ENCODE measurements at regions not wholly inside any gene's neighbourhood (a gene's known extent, or its start where the extent isn't known, plus 50 kb on each side); places are given as distances from the start of the nearest gene placed in this dataset.

GRCh38 chr3:48092270-48092669, 76.1 kb upstream of the MAP4 start:
- TF ChIP-seq RCOR1 (IDR thresholded peaks at IDR 0.05; ENCODE audit: insufficient replicate concordance, low read length) (no peak), CEBPB (IDR thresholded peaks at IDR 0.05; ENCODE audit: low read depth, low read length) (peak; percentile 43; the same call in 1 of the 2 replicates), CTCF (conservative IDR thresholded peaks at IDR 0.05; ENCODE audit: low read depth, low read length) (no peak), SMC3 (IDR thresholded peaks at IDR 0.05; ENCODE audit: low read depth, low read length) (no peak), POLR2A (IDR thresholded peaks at IDR 0.05; ENCODE audit: low read depth, low read length) (no peak), FOS (IDR thresholded peaks at IDR 0.05; ENCODE audit: low read depth, low read length) (no peak), RAD21 (IDR thresholded peaks at IDR 0.05; ENCODE audit: low read length) (no peak), RFX5 (IDR thresholded peaks at IDR 0.05; ENCODE audit: low read depth, low read length) (no peak), NFE2L2 (IDR thresholded peaks at IDR 0.05; ENCODE audit: low read depth, low read length) (no peak), MXI1 (IDR thresholded peaks at IDR 0.05; ENCODE audit: borderline replicate concordance, low read depth, low read length) (no peak)

All from IMR-90 (cell line).